ENCODE measurements at regions not wholly inside any gene's neighbourhood (a gene's known extent, or its start where the extent isn't known, plus 50 kb on each side); places are given as distances from the start of the nearest gene placed in this dataset.

DNA sequence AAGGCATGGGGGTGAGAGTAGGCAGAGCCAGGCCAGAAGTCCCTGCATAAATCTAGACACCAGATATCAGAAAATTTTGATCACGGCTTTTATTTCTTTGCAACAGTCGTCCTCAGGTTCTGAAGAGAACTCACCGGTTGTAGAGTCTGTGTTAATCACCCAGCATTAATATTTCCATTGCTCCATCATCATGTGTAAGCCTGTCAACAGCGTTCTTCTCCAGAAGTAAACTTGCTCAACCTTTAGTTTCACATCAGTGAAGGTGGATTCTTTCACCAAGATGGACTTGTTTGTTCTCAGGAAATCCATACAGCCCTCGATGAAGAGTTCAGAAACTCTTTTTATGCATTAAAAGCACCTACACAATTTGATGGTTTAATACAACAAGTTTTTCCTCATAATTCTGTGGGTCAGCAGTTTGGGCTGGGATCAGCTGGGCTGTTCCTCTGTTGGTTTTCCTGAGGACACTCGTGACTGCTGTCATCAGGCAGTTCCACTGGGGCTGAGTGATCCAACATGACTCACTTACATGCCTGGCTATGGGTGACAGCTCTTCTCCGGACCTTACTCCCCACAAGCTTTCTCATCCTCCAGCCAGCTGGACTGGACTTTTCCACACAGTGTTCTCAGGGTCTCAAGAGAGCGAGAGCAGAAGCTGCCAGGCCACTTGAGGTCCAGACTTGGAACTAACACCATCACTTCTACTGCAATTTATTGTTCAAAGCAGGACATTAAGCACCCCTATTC lies 303.4 kb downstream of the ZNF621 start:
- DNase-seq = no peak

DNA sequence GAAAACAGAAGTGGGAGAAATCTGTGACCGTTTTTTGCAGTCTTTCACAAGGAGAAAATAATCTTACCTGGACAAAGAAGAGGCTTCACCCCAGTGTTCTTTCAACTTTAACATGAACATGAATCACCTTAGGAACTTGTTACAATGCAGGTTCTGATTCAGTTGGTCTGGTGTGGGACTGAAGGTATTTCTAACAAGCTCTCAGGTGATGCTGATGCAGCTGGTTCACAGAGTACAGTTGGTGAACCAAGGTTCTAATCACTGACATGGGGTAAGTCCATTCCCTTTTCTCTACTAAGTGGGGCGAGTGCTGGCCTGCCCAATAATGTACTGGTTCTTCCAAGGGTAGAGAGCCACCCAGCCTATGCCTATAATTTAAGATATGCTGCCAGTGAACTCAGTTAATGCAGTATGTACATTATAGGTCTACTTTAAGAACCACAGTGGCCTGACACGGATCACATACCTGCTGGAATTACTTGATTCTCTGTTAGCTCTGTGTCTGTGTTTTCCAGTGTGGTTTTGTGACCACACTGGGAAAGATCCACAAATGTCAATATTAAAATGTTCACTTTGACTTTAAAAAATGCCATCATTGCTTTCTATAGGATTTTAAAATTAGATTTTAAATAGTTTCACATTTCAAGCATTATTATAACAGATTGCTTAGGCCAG lies 304.1 kb downstream of the ZNF621 start:
- DNase-seq = no peak

DNA sequence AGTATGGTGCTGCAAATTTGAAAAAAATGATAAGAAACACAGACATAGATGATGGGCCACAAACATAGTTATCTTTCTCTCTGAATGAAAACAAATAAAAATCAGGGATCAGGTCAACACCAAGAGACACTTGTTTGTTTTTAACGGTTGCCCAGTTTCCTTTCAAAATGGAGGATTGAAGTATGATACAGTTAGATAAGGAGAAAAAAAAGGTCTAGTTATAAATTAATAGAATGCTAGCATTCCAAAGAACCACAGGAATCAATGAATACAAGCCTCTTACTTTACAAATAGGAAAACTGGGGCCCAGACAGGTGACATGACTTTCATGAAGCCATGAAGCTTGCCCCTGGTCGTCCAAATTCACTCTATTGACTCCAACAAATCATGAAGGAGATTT lies 305.1 kb downstream of the ZNF621 start:
- DNase-seq = no peak

DNA sequence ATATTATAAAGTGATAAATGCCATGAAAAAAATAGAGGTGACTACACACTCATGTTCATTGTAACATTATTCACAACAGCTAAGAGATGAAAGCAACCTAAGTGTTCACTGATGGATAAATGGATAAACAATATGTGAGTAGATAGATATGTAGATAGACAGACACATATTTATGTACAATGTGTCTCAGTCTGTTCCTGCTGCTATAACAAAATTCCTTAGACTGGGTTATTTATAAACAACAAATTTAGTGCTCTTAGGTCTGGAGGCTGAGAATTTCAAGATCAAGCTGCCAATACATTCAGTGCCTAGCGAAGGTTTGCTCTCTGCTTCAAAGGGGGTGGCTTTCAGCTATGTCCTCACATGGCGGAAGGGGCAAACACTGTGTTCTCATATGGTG lies 312.5 kb downstream of the ZNF621 start:
- no peak for DNase-seq

GRCh38 chr3:40841131-40841530 lies 316.4 kb downstream of the ZNF621 start:
- no peak for DNase-seq

- no peak for DNase-seq
Measured at GRCh38 chr3:40841570-40842109, 316.9 kb downstream of the ZNF621 start.

DNA sequence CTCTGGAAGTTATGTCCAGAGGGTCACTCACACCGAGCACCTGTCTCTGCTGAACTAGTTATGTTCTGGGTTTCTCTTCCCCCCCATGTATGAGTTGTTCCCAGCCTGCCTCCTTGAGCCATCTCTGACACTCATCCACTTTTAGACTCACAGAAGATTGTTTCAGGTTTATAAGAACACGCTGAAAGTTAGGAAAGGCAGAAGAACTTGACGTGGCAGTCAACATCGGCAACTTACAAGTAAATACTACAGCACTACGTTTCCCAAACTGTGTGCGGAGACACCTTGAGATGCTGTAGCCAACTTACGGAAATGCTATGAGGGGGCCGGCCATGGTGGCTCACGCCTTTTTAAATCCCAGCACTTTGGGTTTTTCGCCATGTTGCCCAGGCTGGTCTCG lies 318.0 kb downstream of the ZNF621 start:
- DNase-seq = no peak

GRCh38 chr3:40843208-40843624 lies 318.5 kb downstream of the ZNF621 start:
- no peak for DNase-seq

- no peak for DNase-seq
Measured at GRCh38 chr3:40843851-40844548, 319.2 kb downstream of the ZNF621 start.

GRCh38 chr3:40844896-40845295 lies 320.1 kb downstream of the ZNF621 start:
- no peak for DNase-seq

DNA sequence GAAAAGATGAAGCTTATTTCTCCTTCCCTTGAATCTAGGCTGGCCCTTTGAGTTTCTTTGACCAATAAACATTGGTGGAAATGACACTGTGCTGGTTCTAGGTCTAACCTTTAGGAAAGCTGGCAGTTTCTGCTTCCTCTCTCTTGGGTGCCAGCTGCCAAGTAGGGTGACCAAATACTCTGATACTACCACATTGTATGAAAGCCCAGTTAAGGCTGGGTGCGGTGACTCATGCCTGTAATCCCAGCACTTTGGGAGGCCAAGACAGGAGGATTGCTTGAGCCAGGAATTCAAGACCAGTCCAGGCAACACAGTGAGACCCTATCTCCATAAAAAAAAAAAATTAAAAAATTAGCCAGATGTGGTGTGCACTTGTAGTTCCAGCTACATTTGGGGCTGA lies 320.7 kb downstream of the ZNF621 start:
- DNase-seq = no peak

- DNase-seq = no peak
Measured at GRCh38 chr3:40845916-40846315, 321.2 kb downstream of the ZNF621 start.

DNA sequence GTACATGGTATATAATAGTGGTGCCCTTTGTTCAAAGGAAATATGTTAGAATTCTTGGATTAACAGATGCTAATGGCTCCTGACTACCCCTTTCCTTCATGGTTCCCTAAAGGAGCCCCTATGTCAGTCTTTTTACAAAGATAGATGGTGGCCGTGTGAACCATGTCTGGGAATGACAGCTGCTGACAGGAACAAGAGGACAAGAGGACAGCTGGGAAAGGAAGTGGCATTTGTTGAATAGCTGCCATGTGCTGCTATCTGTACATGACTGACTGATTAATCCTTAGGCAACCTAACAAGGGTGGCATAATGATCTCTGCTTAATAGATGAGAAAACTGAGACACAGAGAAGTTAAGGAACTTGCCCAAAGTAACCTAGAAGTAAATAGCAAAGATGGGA lies 321.7 kb downstream of the ZNF621 start:
- DNase-seq = no peak

GRCh38 chr3:40847551-40847992 lies 322.8 kb downstream of the ZNF621 start:
- no peak for DNase-seq

DNA sequence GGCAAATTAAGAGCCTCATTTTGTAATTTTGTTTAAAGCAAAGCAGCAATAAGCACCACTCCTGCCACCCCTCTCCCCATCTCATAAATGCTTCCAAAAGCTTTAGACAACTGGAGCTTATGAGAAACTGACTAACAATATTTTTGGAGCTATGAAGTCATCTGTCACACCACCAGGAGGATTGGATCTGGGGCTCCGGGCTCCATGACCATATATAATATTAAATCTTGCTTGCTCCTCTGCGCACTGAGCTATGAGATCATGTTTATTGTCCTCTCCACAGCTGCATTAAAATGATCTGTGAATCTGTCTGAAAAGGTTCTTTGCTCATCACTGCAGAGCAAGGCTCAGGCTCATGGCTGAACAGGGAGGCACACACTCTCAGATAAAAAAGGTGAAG lies 323.7 kb downstream of the ZNF621 start:
- no peak for DNase-seq

- no peak for DNase-seq
Measured at GRCh38 chr3:40850861-40851260, 326.1 kb downstream of the ZNF621 start.

GRCh38 chr3:40851836-40852235 lies 327.1 kb downstream of the ZNF621 start:
- no peak for DNase-seq

DNA sequence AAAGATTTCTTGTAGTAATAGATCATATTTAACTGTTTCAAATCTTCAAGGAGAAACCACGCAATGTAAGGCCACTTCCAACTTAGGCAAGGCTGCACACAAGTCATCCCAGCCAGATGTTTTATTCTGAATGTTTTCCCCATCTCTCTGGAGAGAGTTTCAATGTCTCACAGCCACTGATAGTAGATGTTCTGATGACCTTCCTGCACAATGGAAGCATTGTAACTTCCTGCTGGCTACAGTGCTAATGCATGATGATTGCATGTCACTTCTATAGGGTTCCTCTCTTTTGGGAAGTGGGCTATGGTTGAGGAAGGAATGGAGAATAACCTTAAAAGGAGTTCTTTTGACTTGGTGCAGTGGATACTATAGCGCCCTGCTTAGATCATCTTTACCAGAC lies 328.0 kb downstream of the ZNF621 start:
- no peak for DNase-seq

DNA sequence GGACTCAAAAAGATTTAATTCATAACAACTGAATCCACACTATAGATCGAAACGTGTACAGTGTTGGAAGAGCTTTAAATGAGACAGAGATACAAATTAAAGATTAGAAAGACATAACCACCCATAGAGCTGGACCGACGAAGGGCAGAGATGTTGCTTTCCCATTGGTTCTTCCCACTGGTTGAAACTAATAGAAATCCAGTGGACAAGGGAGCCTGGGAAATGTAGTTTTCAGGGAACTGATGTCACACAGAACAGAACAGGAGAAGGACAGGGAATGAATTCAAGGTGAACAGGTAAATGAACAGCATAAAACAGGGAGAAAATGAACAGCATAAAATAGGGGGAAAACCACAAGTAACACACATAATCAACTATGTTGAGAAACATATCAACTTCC lies 328.7 kb downstream of the ZNF621 start:
- no peak for DNase-seq

DNA sequence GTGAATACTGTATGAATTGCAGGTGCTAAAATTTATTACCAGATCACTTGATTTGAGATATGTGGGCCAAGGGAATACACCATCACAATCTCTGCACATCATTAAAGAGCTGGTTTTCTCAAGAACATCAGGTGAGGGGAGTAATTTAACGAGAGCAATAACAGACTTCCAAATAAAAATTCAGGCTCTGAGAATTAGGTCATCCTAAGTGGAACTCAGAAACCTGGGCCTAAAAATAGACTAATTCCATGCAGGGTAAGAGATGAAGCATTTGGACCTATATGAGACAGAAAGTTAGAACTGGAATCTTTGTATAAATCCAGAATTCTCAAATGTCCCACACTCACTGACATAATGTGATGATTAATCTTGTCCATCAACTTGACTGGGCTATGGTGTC lies 331.1 kb downstream of the ZNF621 start:
- no peak for DNase-seq

DNA sequence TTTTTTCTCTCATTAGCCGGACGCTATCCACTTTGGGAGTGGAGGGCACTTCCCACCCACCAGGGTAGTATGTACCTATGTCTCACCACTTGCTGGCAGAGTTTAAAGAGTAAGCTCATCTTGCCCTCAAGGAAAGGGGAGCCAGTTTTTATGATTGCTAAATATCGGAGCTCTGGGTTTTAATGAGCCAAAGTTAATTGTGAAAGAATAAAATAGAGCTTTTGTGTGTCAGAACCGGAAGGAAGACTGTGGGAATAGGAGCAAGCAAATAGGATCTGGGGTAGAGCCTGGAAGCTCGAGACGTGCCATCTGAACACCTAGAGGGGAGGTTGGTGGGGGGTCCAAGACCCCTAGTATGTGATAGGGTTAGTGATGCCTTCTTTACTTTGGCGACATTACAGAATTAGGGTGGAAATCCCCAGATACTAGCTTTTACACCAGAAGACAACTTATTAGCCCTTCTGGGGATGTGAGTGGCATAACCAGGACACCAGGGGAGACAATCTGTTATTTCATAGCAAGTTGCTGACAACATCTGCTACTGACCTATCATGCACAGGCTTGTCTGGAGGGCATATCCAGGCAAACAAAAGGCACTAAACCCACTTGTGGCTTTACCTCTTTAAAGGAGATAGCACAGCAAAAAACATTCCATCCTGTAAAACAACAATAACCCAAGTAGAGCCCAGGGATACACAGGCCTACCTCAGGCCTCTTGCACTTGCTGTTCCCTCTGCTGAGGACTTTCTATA lies 333.8 kb downstream of the ZNF621 start:
- no peak for DNase-seq

DNA sequence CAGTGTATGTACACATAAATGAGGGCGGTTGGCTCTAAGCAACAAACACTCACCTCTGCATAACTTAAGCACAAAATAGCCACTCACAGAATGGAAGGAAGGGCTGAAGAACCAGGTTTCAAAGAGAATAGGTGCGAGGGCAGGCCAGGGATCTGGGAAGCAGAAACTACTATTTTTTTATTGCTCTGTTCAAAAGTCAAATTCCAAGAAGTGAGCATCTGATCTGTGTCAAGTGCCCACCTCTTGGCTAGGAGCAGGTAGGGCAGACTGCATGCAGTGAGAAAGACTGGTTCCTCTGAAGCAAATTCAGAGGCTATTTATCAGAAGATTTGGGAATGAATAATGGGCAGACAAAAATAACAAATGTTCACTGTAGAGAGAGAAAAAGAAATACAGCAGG lies 336.4 kb upstream of the CTNNB1 start:
- no peak for DNase-seq

All from activated CD4-positive, alpha-beta T cell treated with anti-CD3 and anti-CD28 coated beads, Interleukin-10, Interleukin-2, amounts not matched to agents 100 ng/mL and 50 ng/mL, durations not matched to agents 16 hours and 8 hours (primary cell).